Nephron (organoid): ENCODE measurements at regions not wholly inside any gene's neighbourhood (a gene's known extent, or its start where the extent isn't known, plus 50 kb on each side); places are given as distances from the start of the nearest gene placed in this dataset.
A peak's percentile ranks its signal among the peaks of the same experiment; 100 is the strongest.

Experiments used
- H3K27ac Mint-ChIP-seq, 3 experiments: 2 replicates each; pipeline ENCODE4 v1.8.0; 2020; ENCODE audit warnings: mixed read lengths in 3 of 3, mild to moderate bottlenecking in 2 of 3, moderate library complexity in 1 of 3
- H3K27me3 Mint-ChIP-seq: 2 replicates; pipeline ENCODE4 v1.8.0; 2021; ENCODE audit warnings: low read depth, mild to moderate bottlenecking, moderate library complexity, mixed read lengths
- H3K36me3 Mint-ChIP-seq: 2 replicates; pipeline ENCODE4 v1.8.0; 2020; ENCODE audit warnings: low read depth, mixed read lengths
- H3K4me1 Mint-ChIP-seq: 2 replicates; pipeline ENCODE4 v1.8.0; 2020; ENCODE audit warnings: mixed read lengths
- H3K4me3 Mint-ChIP-seq, 3 experiments: 2 replicates each; pipeline ENCODE4 v1.8.0; 2020; ENCODE audit warnings: mild to moderate bottlenecking in 3 of 3, mixed read lengths in 3 of 3, moderate library complexity in 2 of 3
- H3K9me3 Mint-ChIP-seq: 2 replicates; pipeline ENCODE4 v1.8.0; 2020; ENCODE audit warnings: mixed read lengths
- CTCF ChIP-seq, 3 experiments: fragments of 200-600 bp; sonication (generic); IDR thresholded peaks; one replicate each; pipeline ENCODE4 v1.5.0; 2021; ENCODE audit warnings: antibody characterized with exemption in 3 of 3; ENCODE audit not compliant: unreplicated experiment in 3 of 3

GRCh38 chr5:2303431-2304100, 420.8 kb upstream of the IRX4 start:
- Mint-ChIP-seq H3K9me3 (no peaks in the 10 kb centered on the region), H3K4me1 (peaks cover 59% of the 10 kb centered on the region)

GRCh38 chr5:2302169-2302568, 419.4 kb upstream of the IRX4 start:
- H3K4me3 Mint-ChIP-seq, result no peak overlapping the region
- H3K27me3 Mint-ChIP-seq, result peaks cover 40% of the 10 kb centered on the region
- no peaks in the 10 kb centered on the region for H3K9me3 Mint-ChIP-seq
- peaks cover 61% of the 10 kb centered on the region for H3K4me1 Mint-ChIP-seq
- H3K27ac Mint-ChIP-seq, result peak overlapping the region in 2 of 3 experiments; percentile 2
- no peaks in the 10 kb centered on the region for H3K36me3 Mint-ChIP-seq
- no peak for TF ChIP-seq CTCF (IDR thresholded peaks at IDR 0.05; ENCODE audit: unreplicated experiment in 3 of 3)

More at GRCh38 chr5:2303431-2304100, 420.8 kb upstream of the IRX4 start:
- TF ChIP-seq CTCF (IDR thresholded peaks at IDR 0.05; ENCODE audit: unreplicated experiment in 3 of 3), result no peak
- peak overlapping the region in 1 of 3 experiments; percentile 22 for H3K4me3 Mint-ChIP-seq
- peaks cover 39% of the 10 kb centered on the region for H3K27me3 Mint-ChIP-seq
- H3K27ac Mint-ChIP-seq, result peak overlapping the region; percentile 12 to 76 (median 48)
- no peaks in the 10 kb centered on the region for H3K36me3 Mint-ChIP-seq

- no peak for TF ChIP-seq CTCF (IDR thresholded peaks at IDR 0.05; ENCODE audit: unreplicated experiment in 3 of 3)
- Mint-ChIP-seq H3K4me1 (peaks cover 50% of the 10 kb centered on the region), H3K9me3 (no peaks in the 10 kb centered on the region), H3K36me3 (no peaks in the 10 kb centered on the region), H3K27me3 (peaks cover 35% of the 10 kb centered on the region), H3K27ac (no peak overlapping the region), H3K4me3 (no peak overlapping the region)
Observed at GRCh38 chr5:2300861-2301574, 418.3 kb upstream of the IRX4 start.

- Mint-ChIP-seq H3K4me1 (peaks cover 49% of the 10 kb centered on the region), H3K4me3 (no peak overlapping the region), H3K9me3 (no peaks in the 10 kb centered on the region), H3K36me3 (no peaks in the 10 kb centered on the region), H3K27me3 (peaks cover 35% of the 10 kb centered on the region), H3K27ac (no peak overlapping the region)
- TF ChIP-seq CTCF (IDR thresholded peaks at IDR 0.05; ENCODE audit: unreplicated experiment in 3 of 3), result no peak
Observed at GRCh38 chr5:2300421-2300820, 417.7 kb upstream of the IRX4 start.

GRCh38 chr5:2299388-2300220, 416.9 kb upstream of the IRX4 start:
- TF ChIP-seq CTCF (IDR thresholded peaks at IDR 0.05; ENCODE audit: unreplicated experiment in 3 of 3), result no peak
- Mint-ChIP-seq H3K4me3 (no peak overlapping the region), H3K27me3 (peaks cover 30% of the 10 kb centered on the region), H3K4me1 (peaks cover 46% of the 10 kb centered on the region), H3K36me3 (no peaks in the 10 kb centered on the region), H3K9me3 (no peaks in the 10 kb centered on the region), H3K27ac (peak overlapping the region in 2 of 3 experiments; percentile 62 to 63)
